ENCODE measurements at regions not wholly inside any gene's neighbourhood (a gene's known extent, or its start where the extent isn't known, plus 50 kb on each side); places are given as distances from the start of the nearest gene placed in this dataset.
"Not testable (repeated sequence)": the region's sequence is repeated elsewhere in the genome, so short reads cannot be mapped to it uniquely, and the experiment has no call there.

DNA sequence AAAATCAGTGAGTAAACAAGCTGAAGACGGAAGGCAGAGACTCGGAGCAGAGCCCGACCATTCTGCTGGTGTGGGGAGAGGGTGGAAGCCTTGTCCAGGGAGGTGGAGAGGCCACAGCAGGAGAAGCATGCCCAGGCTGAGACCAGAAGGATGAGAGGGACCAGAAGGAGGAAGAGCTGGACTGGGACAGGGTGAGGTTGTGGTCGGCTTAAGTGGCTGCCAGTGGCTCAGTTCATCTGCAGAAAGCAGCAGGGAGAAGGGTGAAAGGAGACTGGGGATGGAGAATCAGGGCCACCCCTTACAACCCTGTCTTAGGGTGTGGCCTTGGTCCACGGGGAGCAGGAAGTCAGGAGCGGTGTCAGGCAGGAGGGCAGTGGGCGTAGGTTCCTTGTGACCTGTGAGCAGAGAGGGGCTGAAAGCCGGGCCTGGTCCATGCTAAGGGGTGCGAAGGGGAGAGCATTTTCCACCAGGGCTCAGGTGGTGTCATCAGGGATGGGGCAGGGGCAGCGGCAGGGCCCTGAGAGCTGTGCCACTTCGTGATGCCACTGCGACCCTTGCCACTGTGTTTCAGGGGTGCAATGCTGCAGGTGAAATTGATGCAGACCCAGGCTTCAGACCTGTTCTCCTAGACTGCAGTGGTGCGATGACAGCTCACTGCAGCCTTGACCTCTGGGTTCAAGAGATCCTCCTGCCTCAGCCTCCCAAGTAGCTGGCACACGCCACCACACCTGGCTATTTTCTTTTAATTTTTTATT, 81.1 kb downstream of the TTLL2 start:
- Mint-ChIP-seq H3K27ac (no peak overlapping the region), H3K4me3 (no peak overlapping the region), H3K9me3 (no peaks in the 10 kb centered on the region), H3K4me1 (ENCODE audit: unreplicated experiment) (no peaks in the 10 kb centered on the region), H3K36me3 (no peaks in the 10 kb centered on the region), H3K27me3 (peaks cover 16% of the 10 kb centered on the region)
- no peak for DNase-seq (ENCODE audit: extremely low spot score, unreplicated experiment)
- TF ChIP-seq, protein P1, sequence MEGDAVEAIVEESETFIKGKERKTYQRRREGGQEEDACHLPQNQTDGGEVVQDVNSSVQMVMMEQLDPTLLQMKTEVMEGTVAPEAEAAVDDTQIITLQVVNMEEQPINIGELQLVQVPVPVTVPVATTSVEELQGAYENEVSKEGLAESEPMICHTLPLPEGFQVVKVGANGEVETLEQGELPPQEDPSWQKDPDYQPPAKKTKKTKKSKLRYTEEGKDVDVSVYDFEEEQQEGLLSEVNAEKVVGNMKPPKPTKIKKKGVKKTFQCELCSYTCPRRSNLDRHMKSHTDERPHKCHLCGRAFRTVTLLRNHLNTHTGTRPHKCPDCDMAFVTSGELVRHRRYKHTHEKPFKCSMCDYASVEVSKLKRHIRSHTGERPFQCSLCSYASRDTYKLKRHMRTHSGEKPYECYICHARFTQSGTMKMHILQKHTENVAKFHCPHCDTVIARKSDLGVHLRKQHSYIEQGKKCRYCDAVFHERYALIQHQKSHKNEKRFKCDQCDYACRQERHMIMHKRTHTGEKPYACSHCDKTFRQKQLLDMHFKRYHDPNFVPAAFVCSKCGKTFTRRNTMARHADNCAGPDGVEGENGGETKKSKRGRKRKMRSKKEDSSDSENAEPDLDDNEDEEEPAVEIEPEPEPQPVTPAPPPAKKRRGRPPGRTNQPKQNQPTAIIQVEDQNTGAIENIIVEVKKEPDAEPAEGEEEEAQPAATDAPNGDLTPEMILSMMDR (conservative IDR thresholded peaks at IDR 0.05): no peak

DNA sequence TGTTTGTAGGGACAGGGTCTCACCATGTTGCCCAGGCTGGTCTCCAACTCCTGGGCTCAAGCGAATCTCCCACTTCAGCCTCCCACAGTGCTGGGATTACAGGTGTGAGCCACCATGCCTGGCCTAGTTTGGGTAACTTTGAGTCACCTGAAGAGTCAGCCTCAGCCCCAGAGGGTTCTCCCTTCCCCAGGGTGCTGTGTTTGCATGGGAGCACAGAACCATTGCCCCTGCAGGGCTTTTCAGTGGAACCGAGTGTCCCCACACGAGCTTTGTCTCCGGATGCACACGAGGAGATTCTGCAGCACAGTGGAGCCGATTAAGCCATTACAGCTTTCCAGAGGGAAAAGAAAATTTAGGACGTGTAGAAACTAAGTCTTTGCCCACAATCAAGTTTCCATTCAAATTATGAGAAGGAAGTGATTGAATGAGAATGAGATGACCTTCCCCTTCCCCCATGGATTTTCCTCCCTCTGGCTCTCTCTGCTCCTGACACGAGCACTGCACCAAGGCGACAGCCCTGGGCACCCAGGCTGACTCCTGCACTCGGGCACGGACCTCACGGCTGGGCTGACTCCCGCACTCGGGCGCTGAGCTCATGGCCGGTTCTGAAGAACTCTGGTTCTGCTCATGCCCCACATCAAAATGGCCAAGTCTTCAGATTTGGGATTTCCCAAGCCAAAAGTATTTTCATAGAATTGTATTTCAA, 81.8 kb downstream of the TTLL2 start:
- not testable (repeated sequence) for H3K4me3 Mint-ChIP-seq; H3K9me3 Mint-ChIP-seq; H3K27ac Mint-ChIP-seq; H3K4me1 Mint-ChIP-seq (ENCODE audit: unreplicated experiment); H3K36me3 Mint-ChIP-seq
- DNase-seq (ENCODE audit: extremely low spot score, unreplicated experiment): peak; percentile 43
- peaks cover 12% of the 10 kb centered on the region for H3K27me3 Mint-ChIP-seq

DNA sequence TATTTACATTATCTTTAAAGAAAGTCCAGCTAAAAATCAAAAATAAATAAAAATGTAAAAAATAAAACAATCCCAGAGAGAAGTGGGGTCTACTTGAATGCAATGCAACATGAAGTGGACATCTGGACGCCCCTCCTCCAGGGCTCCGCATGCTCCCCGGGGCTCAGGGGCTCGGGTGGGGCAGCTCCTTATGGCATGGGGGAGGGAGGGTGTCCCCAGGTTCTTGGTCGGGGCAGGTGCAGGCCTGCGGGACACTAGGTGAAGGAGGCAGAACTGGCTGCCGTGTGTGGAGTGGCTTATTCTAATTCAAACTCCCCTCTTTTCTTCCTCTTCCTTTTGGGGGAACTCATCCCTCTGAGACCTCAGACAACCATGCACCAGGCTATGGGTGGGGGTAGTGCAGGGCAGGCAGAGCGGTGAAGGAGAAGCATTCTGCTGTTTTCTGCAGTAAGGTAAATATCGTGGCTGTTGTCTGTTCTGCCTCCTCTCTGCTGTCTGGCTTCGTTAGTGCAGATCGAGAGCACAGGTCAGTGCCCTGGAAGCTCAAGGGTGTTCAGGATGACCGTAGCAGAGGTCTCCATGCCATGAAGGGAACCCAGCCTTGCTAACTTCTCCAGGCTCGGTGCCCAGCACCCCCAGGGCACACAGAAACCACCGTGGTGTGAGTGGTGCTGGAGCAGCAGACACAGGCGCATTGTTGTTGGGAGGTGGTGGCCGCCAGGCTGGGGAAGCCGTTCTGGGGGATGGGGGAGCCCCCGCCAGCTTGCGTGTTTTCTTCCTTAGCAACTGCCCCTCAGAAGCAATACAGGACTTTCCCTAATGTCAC, 82.6 kb downstream of the TTLL2 start:
- no peaks in the 10 kb centered on the region for H3K4me1 Mint-ChIP-seq (ENCODE audit: unreplicated experiment)
- peak; percentile 58 for DNase-seq (ENCODE audit: extremely low spot score, unreplicated experiment)
- no peaks in the 10 kb centered on the region for H3K36me3 Mint-ChIP-seq
- TF ChIP-seq, protein P1 (conservative IDR thresholded peaks at IDR 0.05): no peak
- no peak overlapping the region for H3K27ac Mint-ChIP-seq
- H3K9me3 Mint-ChIP-seq: no peaks in the 10 kb centered on the region
- peaks cover 15% of the 10 kb centered on the region for H3K27me3 Mint-ChIP-seq
- no peak overlapping the region for H3K4me3 Mint-ChIP-seq

DNA sequence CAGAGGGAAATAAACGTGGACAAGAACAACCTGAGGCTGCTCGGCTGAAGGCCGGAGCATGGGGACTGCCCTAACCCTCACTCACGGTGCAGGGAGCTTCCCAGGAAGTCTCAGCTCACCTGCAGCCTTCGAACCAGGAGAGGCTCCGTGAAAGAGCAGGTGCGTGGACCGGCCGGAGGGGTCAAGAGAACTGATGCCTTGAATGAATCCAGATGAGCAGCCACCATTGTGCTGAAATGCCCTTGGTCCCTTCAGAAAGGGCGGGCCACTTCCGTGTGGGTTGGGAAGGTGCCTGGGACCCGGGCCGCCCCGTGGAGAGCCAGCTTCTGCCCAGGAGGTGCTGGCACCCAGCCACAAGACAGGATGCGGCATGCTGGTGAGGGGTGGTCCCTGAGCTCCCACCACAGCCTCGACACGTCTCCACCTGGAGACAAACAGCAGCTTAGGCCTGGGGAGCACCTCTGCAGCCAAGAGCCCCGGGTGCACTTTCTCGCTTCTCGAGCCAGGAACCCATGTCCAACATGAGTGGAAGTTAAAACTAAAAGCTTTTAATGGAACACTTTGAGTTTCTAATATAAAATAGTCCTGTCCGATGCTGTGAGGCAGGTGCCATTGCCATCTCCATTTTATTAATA, 83.5 kb downstream of the TTLL2 start:
- H3K4me1 Mint-ChIP-seq (ENCODE audit: unreplicated experiment): no peaks in the 10 kb centered on the region
- peak; percentile 64 for DNase-seq (ENCODE audit: extremely low spot score, unreplicated experiment)
- TF ChIP-seq, protein P1 (conservative IDR thresholded peaks at IDR 0.05): no peak
- H3K36me3 Mint-ChIP-seq: no peaks in the 10 kb centered on the region
- H3K27me3 Mint-ChIP-seq: peaks cover 15% of the 10 kb centered on the region
- no peak overlapping the region for H3K27ac Mint-ChIP-seq
- no peaks in the 10 kb centered on the region for H3K9me3 Mint-ChIP-seq
- H3K4me3 Mint-ChIP-seq: no peak overlapping the region

DNA sequence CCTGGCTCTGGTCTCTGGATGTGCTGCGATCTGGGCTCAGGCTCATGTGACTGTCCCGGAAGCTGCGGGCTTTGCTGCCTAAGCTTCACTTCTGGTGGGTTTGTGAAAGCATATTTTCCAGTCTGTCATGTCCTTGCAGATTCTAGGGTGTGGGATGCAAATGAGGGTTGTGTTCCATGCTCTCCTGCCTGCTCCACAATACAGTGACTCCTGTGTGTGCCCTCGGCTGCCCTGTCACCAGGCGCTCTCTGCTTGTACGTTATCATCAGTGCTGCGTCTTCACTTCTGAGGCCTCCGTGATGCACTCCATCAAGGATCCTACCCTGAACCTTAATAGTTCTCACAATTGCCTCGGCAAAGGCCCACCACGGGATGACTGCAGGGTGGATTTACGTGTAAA, 84.2 kb downstream of the TTLL2 start:
- no peak overlapping the region for H3K4me3 Mint-ChIP-seq
- H3K9me3 Mint-ChIP-seq: no peaks in the 10 kb centered on the region
- no peaks in the 10 kb centered on the region for H3K4me1 Mint-ChIP-seq (ENCODE audit: unreplicated experiment)
- no peak overlapping the region for H3K27ac Mint-ChIP-seq
- peaks cover 12% of the 10 kb centered on the region for H3K27me3 Mint-ChIP-seq
- H3K36me3 Mint-ChIP-seq: no peaks in the 10 kb centered on the region
- DNase-seq (ENCODE audit: extremely low spot score, unreplicated experiment): no peak
- TF ChIP-seq, protein P1 (conservative IDR thresholded peaks at IDR 0.05): no peak
